HEK293 (cell line): ENCODE measurements at regions not wholly inside any gene's neighbourhood (a gene's known extent, or its start where the extent isn't known, plus 50 kb on each side); places are given as distances from the start of the nearest gene placed in this dataset.

ENCODE experiments used
- CTCF ChIA-PET: fragments of 350-600 bp; formaldehyde crosslinking; extraction: SDS; loops from one replicate; lab custom pipeline; 2021; ENCODE audit warnings: antibody characterized with exemption; lab: Yijun Ruan, JAX
- POLR2A ChIA-PET: fragments of 300-600 bp; formaldehyde crosslinking; extraction: SDS; loops from one replicate; lab custom pipeline; 2020; ENCODE audit warnings: antibody characterized with exemption, inconsistent platforms; lab: Yijun Ruan, JAX
- H3K27ac ChIP-seq: fragments of 200-500 bp; sonication (Bioruptor generic); 2 replicates; pipeline ENCODE4 v1.5.1; 2014; ENCODE audit warnings: low read depth, low read length, control low read depth, inconsistent platforms; ENCODE audit errors: extremely low read depth
- H3K36me3 ChIP-seq, 2 experiments: fragments of 200-500 bp in 1 of 2; sonication (Bioruptor generic) in 1 of 2; 1 replicate in 1 of 2; 2 replicates in 1 of 2; pipeline ENCODE4 v1.5.1; 2014 to 2017; ENCODE audit warnings: inconsistent platforms in 2 of 2, low read length in 2 of 2; ENCODE audit not compliant: control insufficient read depth in 2 of 2, insufficient read depth in 1 of 2
- H3K4me1 ChIP-seq: fragments of 200-500 bp; sonication (Bioruptor generic); 2 replicates; pipeline ENCODE4 v1.5.1; 2014; ENCODE audit warnings: mild to moderate bottlenecking, low read length, inconsistent platforms; ENCODE audit not compliant: control insufficient read depth, insufficient read depth
- H3K4me3 ChIP-seq: 2 replicates; pipeline ENCODE4 v1.5.1; 2011; ENCODE audit warnings: low read depth, mild to moderate bottlenecking, control low read depth, low read length, moderate library complexity
- H3K9me3 ChIP-seq: fragments of 200-500 bp; sonication (Bioruptor generic); 2 replicates; pipeline ENCODE4 v1.5.1; 2014; ENCODE audit warnings: low read depth, low read length, inconsistent platforms; ENCODE audit not compliant: control insufficient read depth, insufficient read depth
- ATF2 ChIP-seq: fragments of 450-650 bp; formaldehyde crosslinking; IDR thresholded peaks from 2 replicates; pipeline ENCODE4 v1.5.1; 2016; ENCODE audit warnings: missing biosample characterization, missing genetic modification characterization, low read depth
- BCL11B ChIP-seq: fragments of 450-650 bp; formaldehyde crosslinking; IDR thresholded peaks from 2 replicates; pipeline ENCODE4 v1.5.1; 2016; ENCODE audit warnings: low read depth, missing biosample characterization, missing genetic modification characterization
- EGR2 ChIP-seq: fragments of 450-650 bp; formaldehyde crosslinking; IDR thresholded peaks from 2 replicates; pipeline ENCODE4 v1.5.1; 2016; ENCODE audit warnings: low read depth, missing biosample characterization, missing genetic modification characterization
- FEZF1 ChIP-seq: fragments of 450-650 bp; formaldehyde crosslinking; IDR thresholded peaks from 2 replicates; pipeline ENCODE4 v1.5.1; 2016; ENCODE audit warnings: missing biosample characterization, missing genetic modification characterization
- GLIS1 ChIP-seq: fragments of 450-650 bp; formaldehyde crosslinking; IDR thresholded peaks from 2 replicates; pipeline ENCODE4 v1.5.1; 2016; ENCODE audit warnings: missing biosample characterization, missing genetic modification characterization
- OSR2 ChIP-seq: fragments of 450-650 bp; formaldehyde crosslinking; IDR thresholded peaks from 2 replicates; pipeline ENCODE4 v1.5.1; 2016; ENCODE audit warnings: missing biosample characterization, missing genetic modification characterization
- PRDM4 ChIP-seq: fragments of 450-650 bp; formaldehyde crosslinking; IDR thresholded peaks from 2 replicates; pipeline ENCODE4 v1.5.1; 2017; ENCODE audit warnings: missing biosample characterization, missing genetic modification characterization
- SCRT1 ChIP-seq: fragments of 450-650 bp; formaldehyde crosslinking; IDR thresholded peaks from 2 replicates; pipeline ENCODE4 v1.5.1; 2016; ENCODE audit warnings: missing biosample characterization, missing genetic modification characterization, borderline replicate concordance
- SP2 ChIP-seq: fragments of 450-650 bp; formaldehyde crosslinking; IDR thresholded peaks from 2 replicates; pipeline ENCODE4 v1.5.1; 2016; ENCODE audit warnings: missing biosample characterization, missing genetic modification characterization
- SP7 ChIP-seq: fragments of 450-650 bp; formaldehyde crosslinking; IDR thresholded peaks from 2 replicates; pipeline ENCODE4 v1.5.1; 2016; ENCODE audit warnings: missing biosample characterization, missing genetic modification characterization
- TRIM28 ChIP-seq: IDR thresholded peaks from 2 replicates; pipeline ENCODE4 v1.6.1; 2011; ENCODE audit warnings: low read length, control low read depth, borderline replicate concordance
- WT1 ChIP-seq: fragments of 450-650 bp; formaldehyde crosslinking; IDR thresholded peaks from 2 replicates; pipeline ENCODE4 v1.5.1; 2016; ENCODE audit warnings: missing biosample characterization, missing genetic modification characterization
- ZFP3 ChIP-seq: fragments of 450-650 bp; formaldehyde crosslinking; IDR thresholded peaks from 2 replicates; pipeline ENCODE4 v1.5.1; 2016; ENCODE audit warnings: low read depth, missing biosample characterization, missing genetic modification characterization
- ZNF112 ChIP-seq: fragments of 450-650 bp; formaldehyde crosslinking; IDR thresholded peaks from 2 replicates; pipeline ENCODE4 v1.5.0; 2017; ENCODE audit warnings: missing biosample characterization, missing genetic modification characterization
- ZNF140 ChIP-seq: fragments of 450-650 bp; formaldehyde crosslinking; IDR thresholded peaks from 2 replicates; pipeline ENCODE4 v1.5.1; 2016; ENCODE audit warnings: missing biosample characterization, missing genetic modification characterization
- ZNF155 ChIP-seq: fragments of 450-650 bp; formaldehyde crosslinking; IDR thresholded peaks from 2 replicates; pipeline ENCODE4 v1.5.1; 2016; ENCODE audit warnings: missing biosample characterization, missing genetic modification characterization
- ZNF169 ChIP-seq: fragments of 450-650 bp; formaldehyde crosslinking; IDR thresholded peaks from 2 replicates; pipeline ENCODE4 v1.5.1; 2016; ENCODE audit warnings: missing biosample characterization, missing genetic modification characterization
- ZNF19 ChIP-seq: fragments of 450-650 bp; formaldehyde crosslinking; IDR thresholded peaks from 2 replicates; pipeline ENCODE4; 2016; ENCODE audit warnings: missing biosample characterization, missing genetic modification characterization, low read depth
- ZNF571 ChIP-seq: fragments of 450-650 bp; formaldehyde crosslinking; IDR thresholded peaks from 2 replicates; pipeline ENCODE4 v1.5.0; 2017; ENCODE audit warnings: missing biosample characterization, missing genetic modification characterization
- ZNF596 ChIP-seq: fragments of 450-650 bp; IDR thresholded peaks from 2 replicates; pipeline ENCODE4 v1.5.0; 2018; ENCODE audit warnings: missing biosample characterization, mild to moderate bottlenecking, missing genetic modification characterization, moderate library complexity
- ZNF624 ChIP-seq: fragments of 450-650 bp; formaldehyde crosslinking; IDR thresholded peaks from 2 replicates; pipeline ENCODE4 v1.5.1; 2017; ENCODE audit warnings: missing biosample characterization, missing genetic modification characterization
- TF ChIP-seq, protein P1 (sequence below): fragments of 450-650 bp; formaldehyde crosslinking; IDR thresholded peaks from 2 replicates; pipeline ENCODE4 v1.5.1; 2016; ENCODE audit warnings: missing biosample characterization, missing genetic modification characterization, borderline replicate concordance
- TF ChIP-seq, protein P2 (sequence below): fragments of 450-650 bp; formaldehyde crosslinking; IDR thresholded peaks from 2 replicates; pipeline ENCODE4 v1.5.1; 2016; ENCODE audit warnings: missing biosample characterization, missing genetic modification characterization
- TF ChIP-seq, protein P3 (sequence below): fragments of 450-650 bp; formaldehyde crosslinking; IDR thresholded peaks from 2 replicates; pipeline ENCODE4 v1.5.1; 2017; ENCODE audit warnings: missing biosample characterization, missing genetic modification characterization
- TF ChIP-seq, protein P4 (sequence below): fragments of 450-650 bp; formaldehyde crosslinking; IDR thresholded peaks from 2 replicates; pipeline ENCODE4 v1.5.1; 2016; ENCODE audit warnings: missing biosample characterization, missing genetic modification characterization

- Histone ChIP-seq H3K9me3 (no peaks in the 10 kb centered on the region), H3K27ac (no peak overlapping the region), H3K36me3 (no peaks in the 10 kb centered on the region), H3K4me3 (no peak overlapping the region)
- POLR2A ChIA-PET = no interaction called here
- TF ChIP-seq OSR2 (no peak), ZNF140 (tag by site-specific recombination) (no peak), ZNF112 (no peak), ZNF155 (no peak), FEZF1 (no peak), SP7 (no peak), ZNF169 (tag by site-specific recombination) (no peak), SP2 (tag by site-specific recombination) (no peak), ZNF571 (tag by site-specific recombination) (no peak), ZNF596 (tag by site-specific recombination) (no peak), ATF2 (tag by site-specific recombination) (no peak), GLIS1 (no peak), TRIM28 (no peak), BCL11B (tag by site-specific recombination) (no peak), ZNF19 (no peak), ZNF624 (tag by site-specific recombination) (no peak), EGR2 (no peak)
- TF ChIP-seq, protein P1, sequence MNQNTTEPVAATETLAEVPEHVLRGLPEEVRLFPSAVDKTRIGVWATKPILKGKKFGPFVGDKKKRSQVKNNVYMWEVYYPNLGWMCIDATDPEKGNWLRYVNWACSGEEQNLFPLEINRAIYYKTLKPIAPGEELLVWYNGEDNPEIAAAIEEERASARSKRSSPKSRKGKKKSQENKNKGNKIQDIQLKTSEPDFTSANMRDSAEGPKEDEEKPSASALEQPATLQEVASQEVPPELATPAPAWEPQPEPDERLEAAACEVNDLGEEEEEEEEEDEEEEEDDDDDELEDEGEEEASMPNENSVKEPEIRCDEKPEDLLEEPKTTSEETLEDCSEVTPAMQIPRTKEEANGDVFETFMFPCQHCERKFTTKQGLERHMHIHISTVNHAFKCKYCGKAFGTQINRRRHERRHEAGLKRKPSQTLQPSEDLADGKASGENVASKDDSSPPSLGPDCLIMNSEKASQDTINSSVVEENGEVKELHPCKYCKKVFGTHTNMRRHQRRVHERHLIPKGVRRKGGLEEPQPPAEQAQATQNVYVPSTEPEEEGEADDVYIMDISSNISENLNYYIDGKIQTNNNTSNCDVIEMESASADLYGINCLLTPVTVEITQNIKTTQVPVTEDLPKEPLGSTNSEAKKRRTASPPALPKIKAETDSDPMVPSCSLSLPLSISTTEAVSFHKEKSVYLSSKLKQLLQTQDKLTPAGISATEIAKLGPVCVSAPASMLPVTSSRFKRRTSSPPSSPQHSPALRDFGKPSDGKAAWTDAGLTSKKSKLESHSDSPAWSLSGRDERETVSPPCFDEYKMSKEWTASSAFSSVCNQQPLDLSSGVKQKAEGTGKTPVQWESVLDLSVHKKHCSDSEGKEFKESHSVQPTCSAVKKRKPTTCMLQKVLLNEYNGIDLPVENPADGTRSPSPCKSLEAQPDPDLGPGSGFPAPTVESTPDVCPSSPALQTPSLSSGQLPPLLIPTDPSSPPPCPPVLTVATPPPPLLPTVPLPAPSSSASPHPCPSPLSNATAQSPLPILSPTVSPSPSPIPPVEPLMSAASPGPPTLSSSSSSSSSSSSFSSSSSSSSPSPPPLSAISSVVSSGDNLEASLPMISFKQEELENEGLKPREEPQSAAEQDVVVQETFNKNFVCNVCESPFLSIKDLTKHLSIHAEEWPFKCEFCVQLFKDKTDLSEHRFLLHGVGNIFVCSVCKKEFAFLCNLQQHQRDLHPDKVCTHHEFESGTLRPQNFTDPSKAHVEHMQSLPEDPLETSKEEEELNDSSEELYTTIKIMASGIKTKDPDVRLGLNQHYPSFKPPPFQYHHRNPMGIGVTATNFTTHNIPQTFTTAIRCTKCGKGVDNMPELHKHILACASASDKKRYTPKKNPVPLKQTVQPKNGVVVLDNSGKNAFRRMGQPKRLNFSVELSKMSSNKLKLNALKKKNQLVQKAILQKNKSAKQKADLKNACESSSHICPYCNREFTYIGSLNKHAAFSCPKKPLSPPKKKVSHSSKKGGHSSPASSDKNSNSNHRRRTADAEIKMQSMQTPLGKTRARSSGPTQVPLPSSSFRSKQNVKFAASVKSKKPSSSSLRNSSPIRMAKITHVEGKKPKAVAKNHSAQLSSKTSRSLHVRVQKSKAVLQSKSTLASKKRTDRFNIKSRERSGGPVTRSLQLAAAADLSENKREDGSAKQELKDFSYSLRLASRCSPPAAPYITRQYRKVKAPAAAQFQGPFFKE (tag by site-specific recombination) = no peak
- TF ChIP-seq, protein P2, sequence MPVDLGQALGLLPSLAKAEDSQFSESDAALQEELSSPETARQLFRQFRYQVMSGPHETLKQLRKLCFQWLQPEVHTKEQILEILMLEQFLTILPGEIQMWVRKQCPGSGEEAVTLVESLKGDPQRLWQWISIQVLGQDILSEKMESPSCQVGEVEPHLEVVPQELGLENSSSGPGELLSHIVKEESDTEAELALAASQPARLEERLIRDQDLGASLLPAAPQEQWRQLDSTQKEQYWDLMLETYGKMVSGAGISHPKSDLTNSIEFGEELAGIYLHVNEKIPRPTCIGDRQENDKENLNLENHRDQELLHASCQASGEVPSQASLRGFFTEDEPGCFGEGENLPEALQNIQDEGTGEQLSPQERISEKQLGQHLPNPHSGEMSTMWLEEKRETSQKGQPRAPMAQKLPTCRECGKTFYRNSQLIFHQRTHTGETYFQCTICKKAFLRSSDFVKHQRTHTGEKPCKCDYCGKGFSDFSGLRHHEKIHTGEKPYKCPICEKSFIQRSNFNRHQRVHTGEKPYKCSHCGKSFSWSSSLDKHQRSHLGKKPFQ (tag by site-specific recombination) = no peak
- TF ChIP-seq, all 188 proteins: peak for 0
- CTCF ChIA-PET = interaction anchor here (0.6 kb wide), 2 partner anchors 12 to 24 kb away, joined by 3 read pairs; no protein-coding TSS in a partner anchor
- no peaks in the 10 kb centered on the region; the same call in 1 of the 2 replicates for H3K4me1 ChIP-seq
Observed at GRCh38 chr10:44006771-44007170, 358.1 kb upstream of the ZNF32 start.

DNA sequence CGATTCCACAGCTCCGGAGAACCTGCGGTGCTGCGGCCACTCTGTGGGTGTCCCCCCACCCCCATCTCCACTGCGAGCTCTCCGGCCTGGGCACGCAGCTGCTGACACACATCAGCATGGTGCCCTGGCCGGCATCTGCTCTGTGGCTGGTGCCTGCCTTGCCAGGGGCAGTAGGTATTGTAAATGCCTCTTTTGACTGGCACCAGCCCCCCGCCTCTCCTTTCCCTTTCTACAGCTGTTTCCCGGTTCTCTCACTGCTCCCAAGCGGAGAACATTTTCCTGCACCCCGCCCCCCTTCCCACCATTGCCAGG is 357.1 kb upstream of the ZNF32 start:
- H3K9me3 ChIP-seq = no peaks in the 10 kb centered on the region
- H3K27ac ChIP-seq = no peak overlapping the region
- ChIA-PET POLR2A (no interaction called here), CTCF (no interaction called here)
- no peak overlapping the region for H3K4me3 ChIP-seq
- H3K36me3 ChIP-seq = no peaks in the 10 kb centered on the region
- H3K4me1 ChIP-seq = no peaks in the 10 kb centered on the region; the same call in 1 of the 2 replicates
- no peak for TF ChIP-seq PRDM4 (tag by site-specific recombination)
- no peak for TF ChIP-seq SCRT1 (tag by site-specific recombination)
- TF ChIP-seq, protein P3, sequence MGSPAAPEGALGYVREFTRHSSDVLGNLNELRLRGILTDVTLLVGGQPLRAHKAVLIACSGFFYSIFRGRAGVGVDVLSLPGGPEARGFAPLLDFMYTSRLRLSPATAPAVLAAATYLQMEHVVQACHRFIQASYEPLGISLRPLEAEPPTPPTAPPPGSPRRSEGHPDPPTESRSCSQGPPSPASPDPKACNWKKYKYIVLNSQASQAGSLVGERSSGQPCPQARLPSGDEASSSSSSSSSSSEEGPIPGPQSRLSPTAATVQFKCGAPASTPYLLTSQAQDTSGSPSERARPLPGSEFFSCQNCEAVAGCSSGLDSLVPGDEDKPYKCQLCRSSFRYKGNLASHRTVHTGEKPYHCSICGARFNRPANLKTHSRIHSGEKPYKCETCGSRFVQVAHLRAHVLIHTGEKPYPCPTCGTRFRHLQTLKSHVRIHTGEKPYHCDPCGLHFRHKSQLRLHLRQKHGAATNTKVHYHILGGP (tag by site-specific recombination) = no peak
- TF ChIP-seq, protein P4, sequence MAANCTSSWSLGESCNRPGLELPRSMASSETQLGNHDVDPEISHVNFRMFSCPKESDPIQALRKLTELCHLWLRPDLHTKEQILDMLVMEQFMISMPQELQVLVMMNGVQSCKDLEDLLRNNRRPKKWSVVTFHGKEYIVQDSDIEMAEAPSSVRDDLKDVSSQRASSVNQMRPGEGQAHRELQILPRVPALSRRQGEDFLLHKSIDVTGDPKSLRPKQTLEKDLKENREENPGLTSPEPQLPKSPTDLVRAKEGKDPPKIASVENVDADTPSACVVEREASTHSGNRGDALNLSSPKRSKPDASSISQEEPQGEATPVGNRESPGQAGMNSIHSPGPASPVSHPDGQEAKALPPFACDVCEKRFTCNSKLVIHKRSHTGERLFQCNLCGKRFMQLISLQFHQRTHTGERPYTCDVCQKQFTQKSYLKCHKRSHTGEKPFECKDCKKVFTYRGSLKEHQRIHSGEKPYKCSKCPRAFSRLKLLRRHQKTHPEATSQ (tag by site-specific recombination) = no peak
- no peak for TF ChIP-seq WT1 (tag by site-specific recombination)
- TF ChIP-seq ZFP3 (tag by site-specific recombination) = no peak
